Upper lobe of left lung (tissue), 6 donors: ENCODE measurements at regions not wholly inside any gene's neighbourhood (a gene's known extent, or its start where the extent isn't known, plus 50 kb on each side); places are given as distances from the start of the nearest gene placed in this dataset.

Experiments
- ATAC-seq, 2 donors: fragments of 200-7000 bp; cut with Tn5 transposase; one replicate each; pipeline ENCODE4 v1.9.1; 2022; ENCODE audit warnings: mild to moderate bottlenecking in 2 of 2, moderate library complexity in 2 of 2; ENCODE audit not compliant: low FRiP score in 2 of 2
- DNase-seq, 2 donors: peaks; one replicate each; pipeline ENCODE4 v3.0.0-alpha.2; 2019 to 2020
- H3K27ac ChIP-seq, 4 donors: fragments of 200-600 bp; sonication (generic); one replicate each; pipeline ENCODE4 v1.5.1; 2016 to 2019
- H3K27me3 ChIP-seq, 4 donors: fragments of 200-600 bp; sonication (generic); one replicate each; pipeline ENCODE4 v1.5.1; 2017 to 2019
- H3K36me3 ChIP-seq, 4 donors: fragments of 200-600 bp; sonication (generic); one replicate each; pipeline ENCODE4 v1.5.1; 2016 to 2019
- H3K4me1 ChIP-seq, 4 donors: fragments of 200-600 bp; sonication (generic); one replicate each; pipeline ENCODE4 v1.5.1; 2018 to 2019
- H3K4me3 ChIP-seq, 4 donors: fragments of 200-600 bp; sonication (generic); one replicate each; pipeline ENCODE4 v1.5.1; 2017 to 2019; ENCODE audit warnings: mild to moderate bottlenecking in 2 of 4, moderate library complexity in 1 of 4
- H3K9me3 ChIP-seq, 4 donors: fragments of 200-600 bp; sonication (generic); one replicate each; pipeline ENCODE4 v1.5.1; 2018 to 2019
- EP300 ChIP-seq, 4 donors: sonication (generic); formaldehyde crosslinking; IDR thresholded peaks; one replicate each; pipeline ENCODE4 v1.5.1; 2017; ENCODE audit warnings: antibody characterized with exemption in 4 of 4, control low read depth in 2 of 4
- POLR2A ChIP-seq, 4 donors: fragments of 450-650 bp; IDR thresholded peaks; one replicate each; pipeline ENCODE4 v1.5.1; 2016 to 2017; ENCODE audit warnings: antibody characterized with exemption in 4 of 4, mild to moderate bottlenecking in 2 of 4
- POLR2AphosphoS5 ChIP-seq, 2 donors: sonication (generic); formaldehyde crosslinking; IDR thresholded peaks; one replicate each; pipeline ENCODE4 v1.5.1; 2017; ENCODE audit warnings: antibody characterized with exemption in 2 of 2
- WGBS, 2 donors: methylation state at CpG; one replicate each; pipeline ENCODE4 v1.1.5; 2017 to 2018; 5-methylcytosine and 5-hydroxymethylcytosine counted together
- TF ChIP-seq, protein P1 (sequence below), 6 experiments: fragments of 450-650 bp in 4 of 6; fragments of 200-600 bp in 2 of 6; sonication (generic) in 2 of 6; IDR thresholded peaks; one replicate each; pipeline ENCODE4 v1.5.1; 2016 to 2019; ENCODE audit warnings: antibody characterized with exemption in 6 of 6
- donor health status: DM: no; HTN: no; CAD: no; lungs with moderate emphysema.
- donor health status: DM: no; HTN: yes; CAD: no; lungs with severe emphysema.

DNA sequence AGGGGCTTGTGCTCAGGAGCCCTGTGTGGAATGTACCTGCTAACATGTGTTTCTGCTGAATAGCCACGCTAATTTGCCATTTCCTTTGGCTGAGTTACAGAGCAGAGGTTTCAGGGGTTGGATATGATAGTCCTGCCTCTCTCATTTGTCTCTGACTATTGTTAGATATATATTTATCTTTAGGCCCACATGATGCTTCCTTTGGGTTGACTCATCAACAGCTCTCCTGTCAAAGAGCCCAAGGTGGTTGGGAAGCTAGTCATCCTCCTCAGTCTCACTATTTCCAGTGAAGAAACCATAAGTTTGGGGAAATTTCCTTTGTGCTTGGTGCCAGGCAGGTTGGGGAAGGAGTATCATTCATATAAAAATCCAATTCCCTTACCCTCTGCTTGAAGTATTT is 1194.6 kb downstream of the ZPLD1 start:
- DNase-seq (no peak), ATAC-seq (no peak)
- TF ChIP-seq, protein P1, sequence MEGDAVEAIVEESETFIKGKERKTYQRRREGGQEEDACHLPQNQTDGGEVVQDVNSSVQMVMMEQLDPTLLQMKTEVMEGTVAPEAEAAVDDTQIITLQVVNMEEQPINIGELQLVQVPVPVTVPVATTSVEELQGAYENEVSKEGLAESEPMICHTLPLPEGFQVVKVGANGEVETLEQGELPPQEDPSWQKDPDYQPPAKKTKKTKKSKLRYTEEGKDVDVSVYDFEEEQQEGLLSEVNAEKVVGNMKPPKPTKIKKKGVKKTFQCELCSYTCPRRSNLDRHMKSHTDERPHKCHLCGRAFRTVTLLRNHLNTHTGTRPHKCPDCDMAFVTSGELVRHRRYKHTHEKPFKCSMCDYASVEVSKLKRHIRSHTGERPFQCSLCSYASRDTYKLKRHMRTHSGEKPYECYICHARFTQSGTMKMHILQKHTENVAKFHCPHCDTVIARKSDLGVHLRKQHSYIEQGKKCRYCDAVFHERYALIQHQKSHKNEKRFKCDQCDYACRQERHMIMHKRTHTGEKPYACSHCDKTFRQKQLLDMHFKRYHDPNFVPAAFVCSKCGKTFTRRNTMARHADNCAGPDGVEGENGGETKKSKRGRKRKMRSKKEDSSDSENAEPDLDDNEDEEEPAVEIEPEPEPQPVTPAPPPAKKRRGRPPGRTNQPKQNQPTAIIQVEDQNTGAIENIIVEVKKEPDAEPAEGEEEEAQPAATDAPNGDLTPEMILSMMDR (IDR thresholded peaks at IDR 0.05), result no peak
- TF ChIP-seq POLR2AphosphoS5 (IDR thresholded peaks at IDR 0.05), result no peak
- TF ChIP-seq POLR2A (IDR thresholded peaks at IDR 0.05), result no peak
- no peak for TF ChIP-seq EP300 (IDR thresholded peaks at IDR 0.05)
- no peak overlapping the region for H3K4me3 ChIP-seq
- H3K36me3 ChIP-seq, result no peaks in the 10 kb centered on the region
- H3K9me3 ChIP-seq, result peaks cover 0 to 7% (median 2%) of the 10 kb centered on the region in 4 donors
- H3K27me3 ChIP-seq, result no peaks in the 10 kb centered on the region
- no peak overlapping the region for H3K27ac ChIP-seq
- 71 to 87% methylated on average over 1 of the region's 1 CpG for WGBS, 2 donors
- no peaks in the 10 kb centered on the region for H3K4me1 ChIP-seq

DNA sequence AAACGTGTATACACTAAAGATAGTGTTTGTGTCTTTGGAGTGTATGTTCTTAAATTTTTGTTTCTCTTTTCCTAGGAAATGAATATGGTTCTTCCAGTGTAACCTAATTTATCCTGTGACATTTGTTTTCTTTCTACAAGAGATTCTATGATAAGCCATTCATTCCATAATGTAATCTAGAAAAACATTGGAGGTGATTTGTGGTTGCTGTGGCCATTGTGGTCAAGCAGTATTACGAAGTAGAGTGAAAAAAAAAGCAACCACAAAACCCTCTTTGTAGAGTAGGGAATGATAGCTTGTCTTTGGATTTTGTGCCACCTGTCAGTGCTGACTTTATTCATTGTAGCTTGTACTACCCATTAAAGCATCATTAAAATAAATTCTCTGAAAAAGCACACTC is 1209.6 kb downstream of the ZPLD1 start:
- WGBS, 2 donors, result 21 to 24% methylated on average over 2 of the region's 2 CpGs
- TF ChIP-seq, protein P1 (IDR thresholded peaks at IDR 0.05), result no peak
- no peak for TF ChIP-seq EP300 (IDR thresholded peaks at IDR 0.05)
- no peak for TF ChIP-seq POLR2A (IDR thresholded peaks at IDR 0.05)
- no peaks in the 10 kb centered on the region for H3K4me1 ChIP-seq
- H3K4me3 ChIP-seq, result no peak overlapping the region
- H3K27ac ChIP-seq, result no peak overlapping the region
- DNase-seq (no peak), ATAC-seq (no peak)
- H3K9me3 ChIP-seq, result no peaks in the 10 kb centered on the region
- no peaks in the 10 kb centered on the region for H3K27me3 ChIP-seq
- H3K36me3 ChIP-seq, result no peaks in the 10 kb centered on the region

GRCh38 chr3:103653996-103654395 is 1219.2 kb downstream of the ZPLD1 start:
- TF ChIP-seq POLR2AphosphoS5 (IDR thresholded peaks at IDR 0.05), result no peak
- WGBS, 2 donors, result 64% methylated on average over 1 of the region's 1 CpG
- Histone ChIP-seq H3K36me3 (no peaks in the 10 kb centered on the region), H3K27me3 (no peaks in the 10 kb centered on the region), H3K4me3 (no peak overlapping the region), H3K9me3 (no peaks in the 10 kb centered on the region), H3K4me1 (no peaks in the 10 kb centered on the region), H3K27ac (no peak overlapping the region)
- ATAC-seq (no peak), DNase-seq (no peak)

DNA sequence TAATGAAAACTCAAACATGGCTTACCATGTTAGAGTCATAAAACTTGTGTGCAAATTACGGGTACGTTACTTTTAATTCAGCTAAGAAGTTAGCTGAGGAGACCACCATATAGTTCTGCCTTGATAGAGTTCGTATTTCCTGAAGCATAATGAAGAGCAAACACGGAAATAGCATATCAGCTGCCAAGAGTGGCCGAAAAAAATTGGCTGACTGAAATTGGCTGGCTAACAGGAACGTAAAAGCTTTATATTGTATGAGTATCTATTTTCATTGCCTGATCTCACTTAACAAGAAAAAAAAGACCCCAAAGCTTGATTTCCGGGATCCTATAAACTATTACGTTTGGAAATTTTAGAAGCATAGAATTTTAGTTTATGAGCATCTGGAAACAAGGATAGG is 1222.9 kb downstream of the ZPLD1 start:
- Histone ChIP-seq H3K4me1 (no peaks in the 10 kb centered on the region), H3K9me3 (no peaks in the 10 kb centered on the region), H3K4me3 (no peak overlapping the region), H3K36me3 (no peaks in the 10 kb centered on the region), H3K27me3 (no peaks in the 10 kb centered on the region), H3K27ac (no peak overlapping the region)
- DNase-seq, result no peak
- 47 to 53% methylated on average over 8 of the region's 8 CpGs for WGBS, 2 donors
- ATAC-seq, result no peak
- TF ChIP-seq POLR2A (IDR thresholded peaks at IDR 0.05), result no peak
- TF ChIP-seq POLR2AphosphoS5 (IDR thresholded peaks at IDR 0.05), result no peak
- TF ChIP-seq EP300 (IDR thresholded peaks at IDR 0.05), result no peak
- TF ChIP-seq, protein P1 (IDR thresholded peaks at IDR 0.05), result no peak

GRCh38 chr3:103660810-103661209 is 1226.0 kb downstream of the ZPLD1 start:
- Histone ChIP-seq H3K27ac (no peak overlapping the region), H3K4me3 (no peak overlapping the region), H3K36me3 (no peaks in the 10 kb centered on the region), H3K27me3 (no peaks in the 10 kb centered on the region), H3K9me3 (no peaks in the 10 kb centered on the region), H3K4me1 (no peaks in the 10 kb centered on the region)
- no peak for DNase-seq
- 83 to 94% methylated on average over 2 of the region's 2 CpGs for WGBS, 2 donors
- TF ChIP-seq EP300 (IDR thresholded peaks at IDR 0.05), result no peak
- no peak for TF ChIP-seq POLR2AphosphoS5 (IDR thresholded peaks at IDR 0.05)
- TF ChIP-seq, protein P1 (IDR thresholded peaks at IDR 0.05), result no peak
- no peak for TF ChIP-seq POLR2A (IDR thresholded peaks at IDR 0.05)
- ATAC-seq, result no peak
